Ovary (tissue), 3 donors: ENCODE measurements at regions not wholly inside any gene's neighbourhood (a gene's known extent, or its start where the extent isn't known, plus 50 kb on each side); places are given as distances from the start of the nearest gene placed in this dataset.

ENCODE experiments used
- CTCF ChIP-seq, 3 donors: fragments of 450-650 bp in 2 of 3; fragments of 200-600 bp in 1 of 3; IDR thresholded peaks; one replicate each; pipeline versions ENCODE4 v1.5.1 to v1.8.0; 2016 to 2022; ENCODE audit warnings: antibody characterized with exemption in 3 of 3, mild to moderate bottlenecking in 1 of 3
- EP300 ChIP-seq: sonication (generic); formaldehyde crosslinking; IDR thresholded peaks from one replicate; pipeline ENCODE4 v1.6.1; 2017; ENCODE audit warnings: antibody characterized with exemption
- donor health status: DM: no; HTN: no; CAD: no.

GRCh38 chr20:7416382-7416781 is 523.9 kb downstream of the HAO1 start:
- TF ChIP-seq CTCF (IDR thresholded peaks at IDR 0.05) (no peak), EP300 (no peak)
